ENCODE measurements at regions not wholly inside any gene's neighbourhood (a gene's known extent, or its start where the extent isn't known, plus 50 kb on each side); places are given as distances from the start of the nearest gene placed in this dataset.

GRCh38 chr18:29928081-29928480 lies 1114.5 kb downstream of the DSC3 start:
- H3K27ac ChIP-seq (ENCODE audit: low read depth, low read length), result no peak overlapping the region
- DNase-seq (ENCODE audit: low read depth in 1 of 2, low spot score in 2 of 2) (no peak), FAIRE-seq (no peak)
- H2BK5ac ChIP-seq (ENCODE audit: low read depth, low read length), result no peak overlapping the region
- no peaks in the 10 kb centered on the region for H3K4me1 ChIP-seq (replicated peaks in 1 of 4; ENCODE audit: control insufficient read depth in 3 of 4, insufficient read depth in 4 of 4, low read length in 3 of 4)
- 92% methylated on average over 6 of the region's 6 CpGs; no CpG with 5 or more reads in 1 of the 2 experiments for WGBS, 2 experiments (ENCODE audit: extremely low coverage in 1 of 2, insufficient coverage in 1 of 2, insufficient read length in 1 of 2, insufficient replicate concordance in 2 of 2, low coverage in 1 of 2, low lambda C conversion rate in 2 of 2, missing lambda C conversion rate in 1 of 2)
- H3K79me2 ChIP-seq (ENCODE audit: control insufficient read depth in 1 of 2, insufficient read depth in 2 of 2, low read length in 2 of 2), result no peaks in the 10 kb centered on the region
- H3K4ac ChIP-seq (replicated peaks; ENCODE audit: insufficient read length, low read depth, low read length), result no peak overlapping the region
- no peak overlapping the region for H4K5ac ChIP-seq (ENCODE audit: insufficient read length, low read depth, low read length)
- no peak overlapping the region for H2BK12ac ChIP-seq (ENCODE audit: low read depth, low read length)
- H3K18ac ChIP-seq (ENCODE audit: extremely low read depth, low read length), result no peak overlapping the region
- H3K14ac ChIP-seq (ENCODE audit: insufficient read length), result no peak overlapping the region
- no peak overlapping the region for H4K91ac ChIP-seq (replicated peaks; ENCODE audit: insufficient read length, low read length)
- no peaks in the 10 kb centered on the region for H3K9me3 ChIP-seq (ENCODE audit: insufficient read depth in 2 of 2, low read depth in 1 of 2, low read length in 1 of 2)
- H3K23ac ChIP-seq (ENCODE audit: insufficient read length), result no peak overlapping the region
- H2AK5ac ChIP-seq (ENCODE audit: low read depth, low read length), result no peak overlapping the region
- H3K23me2 ChIP-seq (ENCODE audit: low read depth, low read length), result no peaks in the 10 kb centered on the region
- H4K20me1 ChIP-seq (replicated peaks in 1 of 2; ENCODE audit: control insufficient read depth in 1 of 2, insufficient read depth in 2 of 2, low read length in 2 of 2), result no peaks in the 10 kb centered on the region
- H4K8ac ChIP-seq (ENCODE audit: extremely low read depth, insufficient read depth, low read length), result no peak overlapping the region
- H2BK20ac ChIP-seq (ENCODE audit: low read length), result no peak overlapping the region
- H3K4me2 ChIP-seq (ENCODE audit: insufficient read depth in 1 of 2, low read depth in 2 of 2, low read length in 2 of 2), result no peak overlapping the region
- no peak overlapping the region for H2AFZ ChIP-seq (ENCODE audit: low read length)
- H2BK120ac ChIP-seq (replicated peaks; ENCODE audit: low read depth, low read length), result no peak overlapping the region
- no peak overlapping the region for H3K4me3 ChIP-seq (ENCODE audit: extremely low read depth in 1 of 4, insufficient read depth in 2 of 4, low read depth in 3 of 4, low read length in 4 of 4)
- H2BK15ac ChIP-seq (ENCODE audit: low read length), result no peak overlapping the region
- ChIA-PET POLR2A (ENCODE audit: partially characterized antibody) (no interaction called here), CTCF (ENCODE audit: partially characterized antibody) (no interaction called here)
- no peaks in the 10 kb centered on the region for H3K27me3 ChIP-seq (replicated peaks in 1 of 4; ENCODE audit: control insufficient read depth in 3 of 4, extremely low read depth in 1 of 4, insufficient read depth in 3 of 4, low read length in 3 of 4)
- H3K36me3 ChIP-seq (ENCODE audit: control insufficient read depth in 2 of 4, insufficient read depth in 4 of 4, low read length in 3 of 4), result no peaks in the 10 kb centered on the region
- no peaks in the 10 kb centered on the region for H3K79me1 ChIP-seq (ENCODE audit: low read depth, low read length)
- no peak overlapping the region for H3K9ac ChIP-seq (replicated peaks in 1 of 4; ENCODE audit: extremely low read depth in 1 of 4, low read depth in 3 of 4, low read length in 3 of 4)
- H3K56ac ChIP-seq (replicated peaks; ENCODE audit: insufficient read length, low read depth, low read length), result no peak overlapping the region
- no peak for TF ChIP-seq TCF12 (IDR thresholded peaks at IDR 0.05; ENCODE audit: low read depth, low read length)
- TF ChIP-seq MAX (IDR thresholded peaks at IDR 0.05), result no peak
- TF ChIP-seq JUND (IDR thresholded peaks at IDR 0.05; ENCODE audit: low read length), result no peak
- TF ChIP-seq ASH2L (IDR thresholded peaks at IDR 0.05; ENCODE audit: low read length), result no peak
- TF ChIP-seq CEBPB (IDR thresholded peaks at IDR 0.05; ENCODE audit: low read depth, low read length), result no peak
- TF ChIP-seq CHD1 (IDR thresholded peaks at IDR 0.05; ENCODE audit: low read depth, low read length), result no peak
- TF ChIP-seq POU5F1 (IDR thresholded peaks at IDR 0.05; ENCODE audit: low read depth, low read length), result no peak
- no peak for TF ChIP-seq RAD21 (IDR thresholded peaks at IDR 0.05 in 1 of 2, conservative IDR thresholded peaks at IDR 0.05 in 1 of 2; ENCODE audit: low read depth in 2 of 2, low read length in 2 of 2)
- no peak for TF ChIP-seq SIN3A (conservative IDR thresholded peaks at IDR 0.05 in 1 of 2, IDR thresholded peaks at IDR 0.05 in 1 of 2; ENCODE audit: low read depth in 1 of 2, low read length in 2 of 2)
- TF ChIP-seq CTCF (IDR thresholded peaks at IDR 0.05; ENCODE audit: control extremely low read depth in 1 of 3, insufficient read depth in 1 of 3, low read depth in 1 of 3, low read length in 3 of 3), result no peak
- TF ChIP-seq ATF2 (IDR thresholded peaks at IDR 0.05; ENCODE audit: low read length), result no peak
